Smooth muscle cell (in vitro differentiated cells): ENCODE measurements at regions not wholly inside any gene's neighbourhood (a gene's known extent, or its start where the extent isn't known, plus 50 kb on each side); places are given as distances from the start of the nearest gene placed in this dataset.

Source experiments
- DNase-seq: peaks from one replicate; lab custom pipeline; 2025; ENCODE audit not compliant: unreplicated experiment; lab: John Stamatoyannopoulos, UW
- H2AFZ ChIP-seq: fragments of 200-600 bp; sonication (generic); 2 replicates; pipeline ENCODE4 v1.6.0; 2016; ENCODE audit warnings: antibody characterized with exemption, low read depth, mild to moderate bottlenecking
- H3F3A ChIP-seq: fragments of 200-600 bp; sonication (generic); 2 replicates; pipeline ENCODE4 v1.6.0; 2017; ENCODE audit warnings: antibody characterized with exemption, low read depth
- H3K27ac ChIP-seq: fragments of 200-600 bp; sonication (generic); 2 replicates; pipeline ENCODE4 v1.5.1; 2016; ENCODE audit warnings: low read depth, mild to moderate bottlenecking
- H3K27me3 ChIP-seq: fragments of 200-600 bp; sonication (generic); 2 replicates; pipeline ENCODE4 v1.6.1; 2016; ENCODE audit warnings: low read depth, mild to moderate bottlenecking
- H3K36me3 ChIP-seq: fragments of 200-600 bp; sonication (generic); 2 replicates; pipeline ENCODE4 v1.5.1; 2016; ENCODE audit warnings: low read depth
- H3K4me1 ChIP-seq: fragments of 200-600 bp; sonication (generic); 2 replicates; pipeline ENCODE4 v1.5.1; 2016; ENCODE audit warnings: low read depth
- H3K4me2 ChIP-seq: fragments of 200-600 bp; sonication (generic); 2 replicates; pipeline ENCODE4 v1.6.0; 2016; ENCODE audit warnings: mild to moderate bottlenecking
- H3K4me3 ChIP-seq: fragments of 200-600 bp; sonication (generic); 2 replicates; pipeline ENCODE4 v1.5.1; 2016; ENCODE audit warnings: mild to moderate bottlenecking
- H3K79me2 ChIP-seq: fragments of 200-600 bp; sonication (generic); 2 replicates; pipeline ENCODE4 v1.6.0; 2016; ENCODE audit warnings: low read depth, mild to moderate bottlenecking
- H3K9ac ChIP-seq: fragments of 200-600 bp; sonication (generic); 2 replicates; pipeline ENCODE4 v1.6.0; 2016; ENCODE audit warnings: low read depth
- H3K9me3 ChIP-seq: fragments of 200-600 bp; sonication (generic); replicated peaks from 2 replicates; pipeline ENCODE4 v1.5.1; 2016; ENCODE audit warnings: low read depth
- H4K20me1 ChIP-seq: fragments of 200-600 bp; sonication (generic); 2 replicates; pipeline ENCODE4 v1.6.0; 2016; ENCODE audit warnings: low read depth
- WGBS: methylation state at CpG from one replicate; pipeline ENCODE4 v1.1.7; 2016; ENCODE audit warnings: low lambda C conversion rate; 5-methylcytosine and 5-hydroxymethylcytosine counted together
- TF ChIP-seq, protein P1 (sequence below): fragments of 200-600 bp; sonication (generic); IDR thresholded peaks from 2 replicates; pipeline ENCODE4 v1.5.1; 2017; ENCODE audit warnings: borderline replicate concordance, mild to moderate bottlenecking, antibody characterized with exemption; ENCODE audit not compliant: insufficient read depth, poor library complexity, severe bottlenecking

DNA sequence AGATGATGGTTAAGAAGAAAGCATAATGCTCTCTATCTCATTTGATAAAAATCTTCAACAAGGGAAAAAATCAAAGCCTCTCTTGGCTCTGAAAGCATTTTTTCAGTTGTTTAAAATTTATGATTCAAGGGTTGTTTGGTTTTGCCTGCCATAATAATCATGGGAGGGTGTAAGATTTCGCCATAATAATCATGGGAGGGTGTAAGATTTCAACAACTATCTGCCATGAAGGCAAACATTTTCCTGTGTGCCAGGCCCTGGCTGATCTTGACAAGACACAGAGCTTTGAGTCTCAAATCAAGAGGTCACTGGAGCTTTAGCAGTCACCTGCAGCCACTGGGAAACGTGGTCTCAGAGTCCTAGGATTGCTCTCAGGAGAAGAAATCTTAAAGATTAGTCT, 175.1 kb upstream of the PIEZO2 start:
- Histone ChIP-seq H2AFZ (no peak overlapping the region), H3K27me3 (no peaks in the 10 kb centered on the region), H3K9me3 (no peaks in the 10 kb centered on the region), H3K27ac (peak overlapping the region; percentile 81), H3K9ac (peak overlapping the region; percentile 31), H3K4me2 (peak overlapping the region; percentile 56), H3K4me3 (no peak overlapping the region), H3K36me3 (no peaks in the 10 kb centered on the region), H4K20me1 (no peaks in the 10 kb centered on the region), H3F3A (peaks cover 13% of the 10 kb centered on the region), H3K79me2 (no peaks in the 10 kb centered on the region), H3K4me1 (no peaks in the 10 kb centered on the region)
- TF ChIP-seq, protein P1, sequence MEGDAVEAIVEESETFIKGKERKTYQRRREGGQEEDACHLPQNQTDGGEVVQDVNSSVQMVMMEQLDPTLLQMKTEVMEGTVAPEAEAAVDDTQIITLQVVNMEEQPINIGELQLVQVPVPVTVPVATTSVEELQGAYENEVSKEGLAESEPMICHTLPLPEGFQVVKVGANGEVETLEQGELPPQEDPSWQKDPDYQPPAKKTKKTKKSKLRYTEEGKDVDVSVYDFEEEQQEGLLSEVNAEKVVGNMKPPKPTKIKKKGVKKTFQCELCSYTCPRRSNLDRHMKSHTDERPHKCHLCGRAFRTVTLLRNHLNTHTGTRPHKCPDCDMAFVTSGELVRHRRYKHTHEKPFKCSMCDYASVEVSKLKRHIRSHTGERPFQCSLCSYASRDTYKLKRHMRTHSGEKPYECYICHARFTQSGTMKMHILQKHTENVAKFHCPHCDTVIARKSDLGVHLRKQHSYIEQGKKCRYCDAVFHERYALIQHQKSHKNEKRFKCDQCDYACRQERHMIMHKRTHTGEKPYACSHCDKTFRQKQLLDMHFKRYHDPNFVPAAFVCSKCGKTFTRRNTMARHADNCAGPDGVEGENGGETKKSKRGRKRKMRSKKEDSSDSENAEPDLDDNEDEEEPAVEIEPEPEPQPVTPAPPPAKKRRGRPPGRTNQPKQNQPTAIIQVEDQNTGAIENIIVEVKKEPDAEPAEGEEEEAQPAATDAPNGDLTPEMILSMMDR: no peak
- 43% methylated on average over 2 of the region's 2 CpGs for WGBS
- DNase-seq: no peak

DNA sequence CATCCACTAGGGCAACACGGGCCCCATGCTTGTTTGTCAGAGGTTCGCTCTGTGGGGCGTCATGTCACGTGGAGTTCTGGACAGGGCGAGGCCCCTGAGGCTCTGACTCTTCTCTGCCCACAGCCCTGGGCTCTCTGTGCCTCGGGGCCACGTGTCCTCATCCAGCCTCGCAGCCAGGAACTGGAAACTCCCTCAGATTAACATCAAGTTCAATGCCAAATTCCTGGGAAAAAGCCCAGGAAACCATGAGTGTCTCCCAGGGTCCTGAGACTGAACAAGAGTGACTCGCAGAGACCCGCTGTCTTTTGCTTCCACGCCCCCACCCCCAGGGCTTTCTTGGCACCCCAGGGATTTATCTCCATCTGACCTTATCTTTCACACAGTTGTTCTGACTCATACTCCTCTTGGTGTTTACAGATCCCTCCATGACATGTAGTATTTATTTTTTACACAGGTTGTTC, 174.0 kb upstream of the PIEZO2 start:
- Histone ChIP-seq H3K4me3 (no peak overlapping the region), H3K27ac (no peak overlapping the region), H3K9ac (no peak overlapping the region), H4K20me1 (no peaks in the 10 kb centered on the region), H3K4me1 (no peaks in the 10 kb centered on the region), H3K9me3 (no peaks in the 10 kb centered on the region), H2AFZ (no peak overlapping the region), H3K27me3 (no peaks in the 10 kb centered on the region), H3F3A (peaks cover 13% of the 10 kb centered on the region), H3K79me2 (no peaks in the 10 kb centered on the region), H3K4me2 (peak overlapping the region; percentile 5), H3K36me3 (no peaks in the 10 kb centered on the region)
- WGBS: 30% methylated on average over 11 of the region's 11 CpGs
- TF ChIP-seq, protein P1: no peak
- DNase-seq: no peak

DNA sequence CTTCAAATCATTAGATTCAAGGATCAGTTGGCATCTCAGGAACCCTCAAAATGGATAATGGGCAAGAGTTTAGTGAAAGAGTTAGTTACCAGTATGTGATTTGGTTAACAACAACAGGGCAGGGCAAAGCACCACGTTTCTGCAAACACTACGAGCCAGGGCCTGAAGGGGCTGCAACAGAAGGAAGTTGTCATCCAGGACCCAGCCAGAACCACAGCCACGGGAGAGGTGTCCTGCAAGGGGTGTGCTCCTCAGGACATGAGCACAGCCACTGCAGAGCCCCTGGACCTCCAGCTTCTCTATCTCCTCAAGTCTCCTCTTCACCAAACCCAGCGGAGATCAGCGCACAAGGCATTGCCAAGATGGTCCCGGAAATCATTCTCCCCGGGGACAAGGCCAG, 173.3 kb upstream of the PIEZO2 start:
- DNase-seq: no peak
- peaks cover 13% of the 10 kb centered on the region for H3F3A ChIP-seq
- H3K27me3 ChIP-seq: no peaks in the 10 kb centered on the region
- H3K4me1 ChIP-seq: no peaks in the 10 kb centered on the region
- H3K36me3 ChIP-seq: no peaks in the 10 kb centered on the region
- WGBS: 73% methylated on average over 7 of the region's 7 CpGs
- no peak overlapping the region for H2AFZ ChIP-seq
- H4K20me1 ChIP-seq: no peaks in the 10 kb centered on the region
- no peak overlapping the region for H3K9ac ChIP-seq
- no peaks in the 10 kb centered on the region for H3K9me3 ChIP-seq
- no peak overlapping the region for H3K27ac ChIP-seq
- no peak overlapping the region for H3K4me3 ChIP-seq
- H3K79me2 ChIP-seq: no peaks in the 10 kb centered on the region
- TF ChIP-seq, protein P1: no peak
- no peak overlapping the region for H3K4me2 ChIP-seq

DNA sequence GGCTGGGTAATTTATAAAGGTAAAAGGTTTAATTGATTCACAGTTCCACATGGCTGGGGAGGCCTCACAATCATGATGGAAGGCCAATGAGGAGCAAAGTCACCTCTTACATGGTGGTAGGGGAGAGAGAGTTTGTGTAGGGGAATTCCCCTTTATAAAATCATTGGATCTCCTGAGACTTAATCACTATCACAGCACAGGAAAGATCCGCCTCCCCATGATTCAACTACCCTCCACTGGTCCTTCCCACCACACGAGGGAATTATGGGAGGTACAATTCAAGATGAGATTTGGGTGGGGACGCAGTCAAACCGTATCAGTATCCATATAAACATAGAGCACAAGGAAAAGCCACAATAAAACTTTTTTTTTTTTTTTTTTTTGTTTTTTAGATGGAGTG, 172.6 kb upstream of the PIEZO2 start:
- Histone ChIP-seq H2AFZ (no peak overlapping the region), H3K4me1 (no peaks in the 10 kb centered on the region), H4K20me1 (no peaks in the 10 kb centered on the region), H3K36me3 (no peaks in the 10 kb centered on the region), H3K9me3 (no peaks in the 10 kb centered on the region), H3K27ac (no peak overlapping the region), H3K79me2 (no peaks in the 10 kb centered on the region), H3K4me2 (no peak overlapping the region), H3K4me3 (no peak overlapping the region), H3F3A (peaks cover 13% of the 10 kb centered on the region), H3K9ac (no peak overlapping the region), H3K27me3 (no peaks in the 10 kb centered on the region)
- no peak for DNase-seq
- 72% methylated on average over 4 of the region's 4 CpGs for WGBS
- TF ChIP-seq, protein P1: no peak
